Pancreas (tissue), 10 donors: ENCODE measurements at regions not wholly inside any gene's neighbourhood (a gene's known extent, or its start where the extent isn't known, plus 50 kb on each side); places are given as distances from the start of the nearest gene placed in this dataset.

Experiments
- ATAC-seq, 4 donors: fragments of 200-7000 bp; cut with Tn5 transposase; one replicate each; pipeline versions ENCODE4 v1.8.0 to v1.9.1; 2020; ENCODE audit warnings: mild to moderate bottlenecking in 4 of 4, moderate library complexity in 4 of 4
- DNase-seq, 6 donors: peaks; one replicate each; pipeline ENCODE4 v3.0.0-alpha.2; 2020
- FAIRE-seq: peaks from 2 replicates; lab custom pipeline; 2012; peaks lifted over from hg19 to GRCh38; lab: Jason Lieb, UNC
- H3K27ac ChIP-seq, 4 donors: fragments of 200-600 bp; sonication (generic); 1 replicate in 3 of 4; 2 replicates in 1 of 4; pipeline versions ENCODE4 v1.5.0 to v1.8.0; 2020
- H3K27me3 ChIP-seq, 4 donors: fragments of 200-600 bp; one replicate each; pipeline ENCODE4 v1.8.0; 2021
- H3K36me3 ChIP-seq, 3 donors: fragments of 200-600 bp; sonication (generic) in 1 of 3; one replicate each; pipeline versions ENCODE4 v1.5.0 to v1.8.0; 2020 to 2021
- H3K4me1 ChIP-seq, 3 donors: fragments of 200-600 bp; one replicate each; pipeline ENCODE4 v1.8.0; 2021
- H3K4me3 ChIP-seq, 4 donors: fragments of 200-600 bp; sonication (generic) in 2 of 4; one replicate each; pipeline versions ENCODE4 v1.5.0 to v1.8.0; 2020 to 2021
- H3K9me3 ChIP-seq, 4 donors: fragments of 200-600 bp; one replicate each; pipeline ENCODE4 v1.8.0; 2021
- WGBS, 2 donors: extraction: QIAGEN DNeasy Blood & Tissue Kit; methylation state at CpG; one replicate each; pipeline ENCODE4 v1.1.7; 2013; 5-methylcytosine and 5-hydroxymethylcytosine counted together
- intact Hi-C, 3 donors: fragments of 100-400 bp; cut with DNase I; formaldehyde crosslinking; loops; one replicate each; pipeline versions ENCODE4 v1.11.1 to v1.14.2; 2022
- TF ChIP-seq, protein P1 (sequence below), 4 donors: fragments of 200-600 bp; sonication (generic) in 3 of 4; IDR thresholded peaks; one replicate each; pipeline versions ENCODE4 v1.5.0 to v1.8.0; 2021; ENCODE audit warnings: antibody characterized with exemption in 4 of 4
- donor health status: healthy with polysubstance abuse.
- donor health status: DM: no; HTN: no; CAD: no; lungs with moderate emphysema.
- donor health status: DM: no; HTN: no; CAD: no.
- donor health status: control.
- donor health status: control.
- donor health status: Bipolar disorder and iron deficiency.
- donor health status: DM: yes; HTN: yes; CAD: no.
- donor health status: DM: no; HTN: no; CAD: no.
- donor health status: DM: no; HTN: no; CAD: no.
- donor health status: DM: yes; HTN: yes; CAD: no.

DNA sequence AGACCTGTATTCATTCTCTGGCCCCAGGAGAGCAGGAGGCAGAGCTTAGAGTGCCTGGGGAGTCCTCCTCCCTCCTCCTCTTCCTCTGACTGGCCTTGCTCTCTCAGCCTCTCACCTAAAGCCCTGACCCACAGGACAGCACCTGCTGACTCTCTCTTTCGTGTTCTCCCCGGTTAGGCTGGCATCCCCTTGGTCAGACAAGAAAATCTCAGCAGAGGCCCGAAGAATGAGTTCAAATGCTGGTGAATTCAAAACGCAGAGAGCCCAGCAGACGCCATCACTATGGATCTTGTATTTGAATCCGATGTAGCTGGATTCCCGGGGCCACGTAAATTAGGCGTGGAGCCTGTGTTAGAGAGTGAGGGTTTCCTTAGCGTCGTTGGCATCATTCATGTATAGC lies 255.3 kb downstream of the KLF6 start:
- H3K27ac ChIP-seq: no peak overlapping the region
- intact Hi-C loops: no loop called here

DNA sequence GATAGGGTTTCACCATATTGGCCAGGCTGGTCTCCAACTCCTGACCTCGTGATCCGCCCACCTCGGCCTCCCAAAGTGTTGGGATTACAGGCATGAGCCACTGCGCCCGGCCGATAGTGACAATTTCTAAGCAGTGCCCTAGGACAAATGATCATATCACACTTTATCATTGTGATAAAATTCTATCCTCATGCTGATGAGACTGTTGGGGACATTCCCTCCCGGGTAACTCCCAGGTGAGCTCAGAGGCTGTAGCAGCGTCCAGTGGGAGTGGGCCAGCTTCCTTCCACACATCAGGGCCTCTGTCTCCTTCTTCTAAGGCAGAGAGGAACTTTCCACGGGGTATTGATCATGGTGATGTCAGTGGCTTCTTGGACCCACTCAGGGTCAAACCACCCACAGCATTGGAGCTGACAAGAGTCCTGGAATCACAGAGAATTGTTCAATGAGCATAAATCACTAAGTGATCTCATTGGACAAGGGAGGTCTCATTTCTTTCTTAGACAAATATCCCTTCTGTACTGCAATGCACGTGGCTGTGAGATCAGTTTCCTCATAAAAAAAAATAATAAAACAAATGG lies 256.1 kb downstream of the KLF6 start:
- FAIRE-seq (no peak), ATAC-seq (peak in 2 of 4 donors; percentile 21 to 51), DNase-seq (no peak)
- WGBS, 2 donors: 51 to 61% methylated on average over 10 of the region's 10 CpGs
- Histone ChIP-seq H3K36me3 (no peaks in the 10 kb centered on the region), H3K27ac (peak overlapping the region in 1 of 4 donors; percentile 28), H3K4me1 (peaks cover 0 to 3% (median 0%) of the 10 kb centered on the region in 3 donors), H3K27me3 (no peaks in the 10 kb centered on the region), H3K4me3 (no peak overlapping the region), H3K9me3 (no peaks in the 10 kb centered on the region)
- TF ChIP-seq, protein P1, sequence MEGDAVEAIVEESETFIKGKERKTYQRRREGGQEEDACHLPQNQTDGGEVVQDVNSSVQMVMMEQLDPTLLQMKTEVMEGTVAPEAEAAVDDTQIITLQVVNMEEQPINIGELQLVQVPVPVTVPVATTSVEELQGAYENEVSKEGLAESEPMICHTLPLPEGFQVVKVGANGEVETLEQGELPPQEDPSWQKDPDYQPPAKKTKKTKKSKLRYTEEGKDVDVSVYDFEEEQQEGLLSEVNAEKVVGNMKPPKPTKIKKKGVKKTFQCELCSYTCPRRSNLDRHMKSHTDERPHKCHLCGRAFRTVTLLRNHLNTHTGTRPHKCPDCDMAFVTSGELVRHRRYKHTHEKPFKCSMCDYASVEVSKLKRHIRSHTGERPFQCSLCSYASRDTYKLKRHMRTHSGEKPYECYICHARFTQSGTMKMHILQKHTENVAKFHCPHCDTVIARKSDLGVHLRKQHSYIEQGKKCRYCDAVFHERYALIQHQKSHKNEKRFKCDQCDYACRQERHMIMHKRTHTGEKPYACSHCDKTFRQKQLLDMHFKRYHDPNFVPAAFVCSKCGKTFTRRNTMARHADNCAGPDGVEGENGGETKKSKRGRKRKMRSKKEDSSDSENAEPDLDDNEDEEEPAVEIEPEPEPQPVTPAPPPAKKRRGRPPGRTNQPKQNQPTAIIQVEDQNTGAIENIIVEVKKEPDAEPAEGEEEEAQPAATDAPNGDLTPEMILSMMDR (IDR thresholded peaks at IDR 0.05): no peak
- intact Hi-C loops: no loop called here

More for the DNA sequence above, 255.3 kb downstream of the KLF6 start:
- Histone ChIP-seq H3K4me1 (no peaks in the 10 kb centered on the region), H3K36me3 (no peaks in the 10 kb centered on the region), H3K9me3 (no peaks in the 10 kb centered on the region), H3K27me3 (no peaks in the 10 kb centered on the region), H3K4me3 (no peak overlapping the region)
- no peak for FAIRE-seq
- no peak for DNase-seq
- TF ChIP-seq, protein P1 (IDR thresholded peaks at IDR 0.05): no peak
- 72 to 82% methylated on average over 11 of the region's 11 CpGs for WGBS, 2 donors
- no peak for ATAC-seq

DNA sequence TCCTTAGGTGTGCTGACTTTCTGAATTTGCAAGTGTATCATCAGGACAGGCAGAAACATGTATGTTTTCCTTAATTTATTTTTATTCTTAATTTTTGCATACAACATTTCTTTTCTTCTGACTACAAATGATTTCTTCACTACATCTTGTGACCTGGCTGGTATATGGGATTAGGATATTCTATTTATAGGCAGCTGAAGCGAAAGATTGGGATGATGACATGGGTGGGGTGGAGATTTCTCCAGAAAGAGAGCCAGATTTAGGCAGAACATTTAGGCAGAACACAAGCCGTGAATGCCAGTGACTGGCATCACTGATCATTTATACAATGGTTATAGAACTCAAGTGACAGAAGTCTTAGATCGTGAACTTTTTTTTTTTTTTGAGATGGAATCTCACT lies 256.7 kb downstream of the KLF6 start:
- ATAC-seq (no peak), FAIRE-seq (no peak), DNase-seq (no peak)
- WGBS, 2 donors: 60 to 82% methylated on average over 3 of the region's 3 CpGs
- no peaks in the 10 kb centered on the region for H3K27me3 ChIP-seq
- H3K4me3 ChIP-seq: no peak overlapping the region
- TF ChIP-seq, protein P1 (IDR thresholded peaks at IDR 0.05): no peak
- peaks cover 0 to 3% (median 0%) of the 10 kb centered on the region in 3 donors for H3K4me1 ChIP-seq
- H3K36me3 ChIP-seq: no peaks in the 10 kb centered on the region
- intact Hi-C loops: no loop called here
- H3K27ac ChIP-seq: no peak overlapping the region
- no peaks in the 10 kb centered on the region for H3K9me3 ChIP-seq

DNA sequence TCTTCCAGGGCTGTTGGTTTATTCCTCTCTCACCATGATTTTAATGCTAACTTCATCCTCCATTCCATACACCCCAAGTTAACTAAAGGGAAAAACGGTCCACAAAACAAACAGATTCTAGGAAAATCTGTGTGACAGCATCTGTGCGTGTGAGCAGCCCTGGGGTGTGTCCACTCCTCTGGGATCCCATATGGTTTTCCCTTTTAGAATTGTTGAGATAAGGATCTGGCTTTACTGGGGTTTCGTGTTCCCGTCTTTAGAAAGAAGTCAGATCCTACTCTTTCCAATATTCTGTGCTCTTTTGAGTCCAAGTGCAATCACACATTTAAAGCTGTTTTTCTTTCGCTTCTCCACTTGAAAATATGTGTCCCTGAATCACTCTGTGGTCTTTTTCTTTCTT lies 257.1 kb downstream of the KLF6 start:
- no peak for FAIRE-seq

More for the DNA sequence above, 257.1 kb downstream of the KLF6 start:
- no peak for DNase-seq
- ATAC-seq: peak in 1 of 4 donors; percentile 12
- Histone ChIP-seq H3K27ac (peak overlapping the region in 1 of 4 donors; percentile 21), H3K4me1 (peaks cover 0 to 3% (median 0%) of the 10 kb centered on the region in 3 donors), H3K9me3 (no peaks in the 10 kb centered on the region), H3K27me3 (no peaks in the 10 kb centered on the region), H3K4me3 (no peak overlapping the region), H3K36me3 (no peaks in the 10 kb centered on the region)
- 58 to 70% methylated on average over 5 of the region's 5 CpGs for WGBS, 2 donors
- intact Hi-C loops: no loop called here
- TF ChIP-seq, protein P1 (IDR thresholded peaks at IDR 0.05): no peak
